ENCODE measurements at regions not wholly inside any gene's neighbourhood (a gene's known extent, or its start where the extent isn't known, plus 50 kb on each side); places are given as distances from the start of the nearest gene placed in this dataset.

GRCh38 chr2:64769392-64770044 is 115.8 kb upstream of the SERTAD2 start (continued):
- no peak for TF ChIP-seq CTCF (IDR thresholded peaks at IDR 0.05; ENCODE audit: control extremely low read depth in 1 of 3, insufficient read depth in 1 of 3, low read depth in 1 of 3, low read length in 3 of 3)
- no peak for TF ChIP-seq SIRT6 (IDR thresholded peaks at IDR 0.05; ENCODE audit: low read length)
- TF ChIP-seq CTBP2 (IDR thresholded peaks at IDR 0.05; ENCODE audit: borderline replicate concordance, insufficient read depth, insufficient read length, low read length) = no peak
- no peak for TF ChIP-seq POLR2AphosphoS5 (IDR thresholded peaks at IDR 0.05; ENCODE audit: low read depth, low read length)
- TF ChIP-seq RFX5 (IDR thresholded peaks at IDR 0.05; ENCODE audit: borderline replicate concordance, low read depth, low read length) = no peak
- no peak for TF ChIP-seq ASH2L (IDR thresholded peaks at IDR 0.05; ENCODE audit: low read length)
- no peak for TF ChIP-seq KDM4A (IDR thresholded peaks at IDR 0.05; ENCODE audit: low read depth, low read length, severe bottlenecking)
- TF ChIP-seq ATF2 (IDR thresholded peaks at IDR 0.05; ENCODE audit: low read length) = no peak

All from H1 (cell line).